OCI-LY7 (cell line): ENCODE measurements at regions not wholly inside any gene's neighbourhood (a gene's known extent, or its start where the extent isn't known, plus 50 kb on each side); places are given as distances from the start of the nearest gene placed in this dataset.

ENCODE experiments used
- EZH2phosphoT487 ChIP-seq: fragments of 200-600 bp; sonication (generic); IDR thresholded peaks from 2 replicates; pipeline ENCODE4 v1.6.1; 2018; ENCODE audit warnings: low read depth, borderline replicate concordance, mild to moderate bottlenecking, mixed run types, antibody characterized with exemption, low read length, moderate library complexity, mixed read lengths
- TF ChIP-seq, protein P1 (sequence below): fragments of 200-600 bp; sonication (generic); conservative IDR thresholded peaks from 2 replicates; pipeline ENCODE4 v1.5.1; 2014; ENCODE audit warnings: mild to moderate bottlenecking, antibody characterized with exemption, low read length, moderate library complexity, mixed read lengths

DNA sequence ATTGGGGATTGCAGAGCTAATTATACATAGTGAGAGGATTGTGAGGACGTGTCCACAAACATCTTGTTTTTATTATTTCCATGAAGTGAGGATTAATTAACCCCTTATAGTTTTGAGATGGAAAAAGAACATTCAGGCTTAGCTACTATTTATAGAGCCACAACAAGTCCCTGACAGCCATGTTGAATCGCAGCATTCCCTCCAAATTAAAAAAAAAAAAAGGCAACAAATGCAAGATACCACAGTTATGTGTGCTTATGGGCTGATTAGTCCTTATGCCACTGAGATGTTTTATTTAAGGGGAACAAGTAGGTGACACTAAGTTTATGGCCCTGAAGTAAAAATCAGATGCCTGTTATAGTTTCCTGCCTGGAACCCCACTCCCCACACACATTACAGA, 350.3 kb downstream of the GPAM start:
- TF ChIP-seq, protein P1, sequence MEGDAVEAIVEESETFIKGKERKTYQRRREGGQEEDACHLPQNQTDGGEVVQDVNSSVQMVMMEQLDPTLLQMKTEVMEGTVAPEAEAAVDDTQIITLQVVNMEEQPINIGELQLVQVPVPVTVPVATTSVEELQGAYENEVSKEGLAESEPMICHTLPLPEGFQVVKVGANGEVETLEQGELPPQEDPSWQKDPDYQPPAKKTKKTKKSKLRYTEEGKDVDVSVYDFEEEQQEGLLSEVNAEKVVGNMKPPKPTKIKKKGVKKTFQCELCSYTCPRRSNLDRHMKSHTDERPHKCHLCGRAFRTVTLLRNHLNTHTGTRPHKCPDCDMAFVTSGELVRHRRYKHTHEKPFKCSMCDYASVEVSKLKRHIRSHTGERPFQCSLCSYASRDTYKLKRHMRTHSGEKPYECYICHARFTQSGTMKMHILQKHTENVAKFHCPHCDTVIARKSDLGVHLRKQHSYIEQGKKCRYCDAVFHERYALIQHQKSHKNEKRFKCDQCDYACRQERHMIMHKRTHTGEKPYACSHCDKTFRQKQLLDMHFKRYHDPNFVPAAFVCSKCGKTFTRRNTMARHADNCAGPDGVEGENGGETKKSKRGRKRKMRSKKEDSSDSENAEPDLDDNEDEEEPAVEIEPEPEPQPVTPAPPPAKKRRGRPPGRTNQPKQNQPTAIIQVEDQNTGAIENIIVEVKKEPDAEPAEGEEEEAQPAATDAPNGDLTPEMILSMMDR, result no peak
- no peak for TF ChIP-seq EZH2phosphoT487
